ENCODE measurements at regions not wholly inside any gene's neighbourhood (a gene's known extent, or its start where the extent isn't known, plus 50 kb on each side); places are given as distances from the start of the nearest gene placed in this dataset.

GRCh38 chr10:71042216-71042615 is 153.9 kb upstream of the PCBD1 start:
- H3K4me1 ChIP-seq (ENCODE audit: insufficient read depth, low read length), result no peaks in the 10 kb centered on the region
- CTCF ChIA-PET, result no interaction called here

GRCh38 chr10:71042699-71043098 is 154.3 kb upstream of the PCBD1 start:
- no peak overlapping the region for H3K4me3 Mint-ChIP-seq
- ChIA-PET CTCF (no interaction called here), POLR2A (no interaction called here)
- peaks cover 14% of the 10 kb centered on the region for H3K27me3 Mint-ChIP-seq
- no peak for DNase-seq
- no peaks in the 10 kb centered on the region for H3K36me3 ChIP-seq (ENCODE audit: insufficient read depth, low read length)
- no peak overlapping the region for H3K27ac Mint-ChIP-seq
- H3K9me3 Mint-ChIP-seq, result no peaks in the 10 kb centered on the region
- intact Hi-C loops (cut with DNase I, micrococcal nuclease), result no loop called here
- H3K27ac ChIP-seq (ENCODE audit: low read depth in 1 of 2, low read length in 2 of 2), result no peak overlapping the region
- H3K27me3 ChIP-seq (ENCODE audit: control insufficient read depth in 1 of 2, insufficient read depth in 2 of 2, low read length in 2 of 2), result peaks cover 0 to 2% of the 10 kb centered on the region in 2 experiments
- ATAC-seq (ENCODE audit: poor library complexity), result no peak
- no peaks in the 10 kb centered on the region for H3K9me3 ChIP-seq (ENCODE audit: control insufficient read depth in 1 of 2, insufficient read depth in 1 of 2, low read length in 2 of 2)
- no peak for TF ChIP-seq CTCF (IDR thresholded peaks at IDR 0.05)
- no peak overlapping the region for H3K4me3 ChIP-seq (ENCODE audit: low read length)
- no peaks in the 10 kb centered on the region for H3K4me1 ChIP-seq (ENCODE audit: insufficient read depth, low read length)
- no peaks in the 10 kb centered on the region for H3K4me1 Mint-ChIP-seq (ENCODE audit: low read depth)
- H3K36me3 Mint-ChIP-seq (ENCODE audit: low read depth), result no peaks in the 10 kb centered on the region

More at GRCh38 chr10:71042216-71042615, 153.9 kb upstream of the PCBD1 start:
- H3K4me1 Mint-ChIP-seq (ENCODE audit: low read depth), result no peaks in the 10 kb centered on the region
- H3K4me3 Mint-ChIP-seq, result no peak overlapping the region
- no peak overlapping the region for H3K27ac Mint-ChIP-seq
- no peak for TF ChIP-seq CTCF (IDR thresholded peaks at IDR 0.05)
- no peaks in the 10 kb centered on the region for H3K36me3 Mint-ChIP-seq (ENCODE audit: low read depth)
- Histone ChIP-seq H3K27ac (ENCODE audit: low read depth in 1 of 2, low read length in 2 of 2) (no peak overlapping the region), H3K27me3 (ENCODE audit: control insufficient read depth in 1 of 2, insufficient read depth in 2 of 2, low read length in 2 of 2) (peaks cover 0 to 2% of the 10 kb centered on the region in 2 experiments), H3K36me3 (ENCODE audit: insufficient read depth, low read length) (no peaks in the 10 kb centered on the region), H3K9me3 (ENCODE audit: control insufficient read depth in 1 of 2, insufficient read depth in 1 of 2, low read length in 2 of 2) (no peaks in the 10 kb centered on the region), H3K4me3 (ENCODE audit: low read length) (no peak overlapping the region)
- POLR2A ChIA-PET, result no interaction called here
- H3K9me3 Mint-ChIP-seq, result no peaks in the 10 kb centered on the region
- DNase-seq (no peak), ATAC-seq (ENCODE audit: poor library complexity) (no peak)
- intact Hi-C loops (cut with DNase I, micrococcal nuclease), result no loop called here
- H3K27me3 Mint-ChIP-seq, result peaks cover 13% of the 10 kb centered on the region

- no peaks in the 10 kb centered on the region for H3K4me1 Mint-ChIP-seq (ENCODE audit: low read depth)
Measured at GRCh38 chr10:71043858-71044257, 155.5 kb upstream of the PCBD1 start.

More at GRCh38 chr10:71043858-71044257, 155.5 kb upstream of the PCBD1 start:
- Histone ChIP-seq H3K4me3 (ENCODE audit: low read length) (no peak overlapping the region), H3K36me3 (ENCODE audit: insufficient read depth, low read length) (no peaks in the 10 kb centered on the region), H3K27ac (ENCODE audit: low read depth in 1 of 2, low read length in 2 of 2) (no peak overlapping the region), H3K9me3 (ENCODE audit: control insufficient read depth in 1 of 2, insufficient read depth in 1 of 2, low read length in 2 of 2) (no peaks in the 10 kb centered on the region), H3K27me3 (ENCODE audit: control insufficient read depth in 1 of 2, insufficient read depth in 2 of 2, low read length in 2 of 2) (peaks cover 0 to 2% of the 10 kb centered on the region in 2 experiments), H3K4me1 (ENCODE audit: insufficient read depth, low read length) (no peaks in the 10 kb centered on the region)
- CTCF ChIA-PET, result no interaction called here
- H3K36me3 Mint-ChIP-seq (ENCODE audit: low read depth), result no peaks in the 10 kb centered on the region
- no peak for ATAC-seq (ENCODE audit: poor library complexity)
- H3K9me3 Mint-ChIP-seq, result no peaks in the 10 kb centered on the region
- H3K27ac Mint-ChIP-seq, result no peak overlapping the region
- H3K4me3 Mint-ChIP-seq, result no peak overlapping the region
- no peak for TF ChIP-seq CTCF (IDR thresholded peaks at IDR 0.05)
- no peak for DNase-seq
- H3K27me3 Mint-ChIP-seq, result peaks cover 17% of the 10 kb centered on the region
- intact Hi-C loops (cut with DNase I, micrococcal nuclease), result no loop called here
- POLR2A ChIA-PET, result no interaction called here

Data from CD4-positive, alpha-beta T cell (primary cell).